ENCODE measurements at regions not wholly inside any gene's neighbourhood (a gene's known extent, or its start where the extent isn't known, plus 50 kb on each side); places are given as distances from the start of the nearest gene placed in this dataset.
"Not testable (repeated sequence)": the region's sequence is repeated elsewhere in the genome, so short reads cannot be mapped to it uniquely, and the experiment has no call there.

DNA sequence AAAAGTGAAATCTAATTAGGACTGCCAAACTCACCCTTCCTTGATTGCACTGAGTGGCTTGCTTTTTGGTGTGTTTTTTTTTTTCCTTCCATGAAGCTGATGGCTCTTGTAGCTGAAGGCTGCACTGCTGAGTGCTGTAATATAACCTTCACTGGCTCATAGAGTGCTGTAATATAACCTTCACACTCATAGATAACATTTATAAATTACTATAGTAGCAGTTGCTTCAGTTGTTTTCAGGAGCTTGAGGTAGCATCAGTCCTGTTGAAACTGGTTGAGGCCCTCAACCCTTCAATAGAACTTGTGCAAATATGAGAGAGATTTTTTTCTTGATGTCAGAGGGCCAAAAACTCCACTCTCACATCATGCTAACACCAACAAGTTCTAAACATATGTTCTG lies 404.9 kb upstream of the MBL2 start:
- DNase-seq (ENCODE audit: low spot score) = no peak

DNA sequence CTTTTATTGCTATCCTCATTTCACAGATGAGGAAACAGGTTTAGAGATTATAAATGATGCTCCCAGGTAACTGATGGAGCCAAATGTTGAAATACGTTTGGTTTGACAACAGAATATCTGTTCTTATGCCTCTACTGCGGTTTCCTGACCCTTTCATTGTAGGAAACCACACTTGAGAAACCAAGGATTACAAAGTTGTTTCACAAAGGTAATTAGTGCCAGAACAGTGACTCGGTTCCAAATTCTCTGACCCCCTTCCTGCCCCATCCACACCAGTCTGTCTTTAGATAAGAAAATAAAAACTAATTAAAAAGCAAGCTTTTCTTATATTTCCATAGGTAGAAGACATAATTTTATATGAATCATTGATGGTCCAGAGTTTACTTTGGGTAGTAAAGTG lies 393.7 kb upstream of the MBL2 start:
- DNase-seq (ENCODE audit: low spot score) = no peak

DNA sequence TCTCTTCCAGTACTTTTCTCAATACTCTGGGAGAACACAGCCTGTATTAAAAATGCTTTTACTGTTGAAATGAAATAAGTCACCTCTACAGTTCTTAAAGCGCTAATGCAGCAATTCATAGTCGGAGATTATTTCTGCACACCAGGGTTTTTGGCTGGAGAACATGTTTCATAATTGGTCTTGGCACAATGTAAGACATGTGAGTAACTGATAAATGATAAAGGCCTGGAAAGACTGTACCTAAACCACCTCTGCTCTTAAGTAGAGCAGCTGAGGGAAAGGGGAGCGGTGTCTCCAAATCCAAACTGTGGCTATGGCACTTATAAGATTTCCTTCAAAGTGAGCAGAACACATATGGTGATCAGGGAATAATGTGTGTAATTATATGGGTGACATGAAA lies 390.3 kb upstream of the MBL2 start:
- no peak for DNase-seq (ENCODE audit: low spot score)

DNA sequence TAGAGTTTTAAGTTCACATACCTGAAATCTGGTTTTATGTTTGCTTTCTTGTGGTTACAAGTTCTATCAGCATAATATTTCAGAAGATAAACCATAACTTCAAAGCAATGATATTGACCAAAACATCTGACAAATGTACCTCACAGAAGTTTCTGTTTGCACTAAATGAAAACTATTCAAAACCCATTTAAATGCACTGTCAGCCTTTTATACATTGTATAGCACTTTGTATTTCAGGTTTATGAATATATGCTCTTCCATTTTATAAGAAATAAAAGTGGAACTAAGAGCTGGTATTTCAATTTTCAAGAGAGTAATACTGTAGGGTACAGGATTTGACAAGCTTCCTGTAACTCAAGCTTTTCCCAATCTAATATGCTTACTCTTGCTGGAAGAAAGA lies 388.6 kb upstream of the MBL2 start:
- no peak for DNase-seq (ENCODE audit: low spot score)

DNA sequence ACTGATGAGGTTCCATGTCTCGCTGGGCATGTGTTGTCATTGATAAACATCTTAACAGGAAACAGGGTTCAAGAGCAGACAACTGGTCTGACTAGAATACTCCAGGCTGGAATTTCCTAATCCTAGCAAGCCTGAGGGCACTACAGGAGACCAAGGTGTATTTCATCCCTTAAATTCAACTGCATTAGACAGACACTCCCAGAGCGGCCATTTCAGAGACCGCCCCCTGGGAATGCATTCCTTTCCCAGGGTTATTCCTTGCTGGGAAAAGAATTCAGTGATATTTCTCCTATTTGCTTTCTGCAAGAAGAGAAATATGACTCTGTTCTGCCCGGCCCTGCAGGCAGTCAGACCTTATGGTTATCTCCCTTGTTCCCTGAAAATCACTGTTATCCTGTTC lies 383.1 kb upstream of the MBL2 start:
- not testable (repeated sequence) for DNase-seq (ENCODE audit: low spot score)

DNA sequence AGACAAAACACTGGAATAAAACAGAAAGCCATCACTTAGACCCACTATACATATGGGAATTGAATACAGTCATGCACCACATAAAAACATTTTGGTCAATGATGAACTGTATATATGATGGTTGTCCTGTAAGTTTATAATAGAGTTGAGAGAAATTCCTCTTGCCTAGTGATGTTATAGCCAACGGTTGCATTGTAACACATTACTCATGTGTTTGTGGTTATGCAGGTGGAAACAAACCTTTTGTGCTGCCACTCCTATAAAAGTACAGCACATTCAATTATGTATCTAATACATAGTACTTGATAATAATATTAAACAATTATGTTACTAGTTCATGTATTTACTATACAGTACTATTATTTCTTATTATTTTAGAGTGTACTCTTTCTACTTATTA lies 381.2 kb upstream of the MBL2 start:
- DNase-seq (ENCODE audit: low spot score) = no peak

DNA sequence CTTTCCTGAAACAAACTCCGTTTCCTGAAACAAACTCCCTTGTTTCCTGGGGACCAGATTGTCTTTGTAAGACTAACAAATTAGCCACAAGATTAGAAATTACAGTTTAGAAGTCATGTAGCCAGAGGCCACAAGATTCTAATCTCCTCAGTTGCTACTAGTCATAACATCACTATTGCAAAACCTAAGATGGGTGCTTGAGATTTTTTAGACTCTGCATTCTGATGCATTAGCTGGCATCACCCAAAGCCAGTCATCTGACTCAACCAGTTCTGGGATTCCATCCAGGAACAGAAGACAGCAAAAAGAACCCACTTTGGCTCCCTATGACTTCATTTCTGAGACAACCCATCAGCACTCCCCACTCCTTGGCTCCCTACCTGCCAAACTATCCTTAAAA lies 367.9 kb upstream of the MBL2 start:
- DNase-seq (ENCODE audit: low spot score) = no peak

DNA sequence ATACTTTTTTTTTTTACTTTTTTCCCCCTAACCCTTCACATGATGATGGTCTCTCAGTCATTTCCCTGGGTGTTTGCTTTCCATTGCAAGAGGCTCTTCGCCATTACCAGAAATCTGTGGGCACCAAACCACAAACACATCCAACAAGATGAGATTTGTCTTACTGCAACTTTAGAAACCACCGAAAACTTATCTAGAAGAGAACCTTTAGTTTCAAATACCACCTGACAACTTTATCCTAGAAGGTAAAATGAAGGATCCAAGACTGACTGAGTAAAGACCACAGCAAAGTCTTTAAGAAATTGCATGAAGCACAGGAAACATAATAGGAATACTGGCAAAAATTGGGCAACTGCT lies 363.3 kb upstream of the MBL2 start:
- no peak for DNase-seq (ENCODE audit: low spot score)

DNA sequence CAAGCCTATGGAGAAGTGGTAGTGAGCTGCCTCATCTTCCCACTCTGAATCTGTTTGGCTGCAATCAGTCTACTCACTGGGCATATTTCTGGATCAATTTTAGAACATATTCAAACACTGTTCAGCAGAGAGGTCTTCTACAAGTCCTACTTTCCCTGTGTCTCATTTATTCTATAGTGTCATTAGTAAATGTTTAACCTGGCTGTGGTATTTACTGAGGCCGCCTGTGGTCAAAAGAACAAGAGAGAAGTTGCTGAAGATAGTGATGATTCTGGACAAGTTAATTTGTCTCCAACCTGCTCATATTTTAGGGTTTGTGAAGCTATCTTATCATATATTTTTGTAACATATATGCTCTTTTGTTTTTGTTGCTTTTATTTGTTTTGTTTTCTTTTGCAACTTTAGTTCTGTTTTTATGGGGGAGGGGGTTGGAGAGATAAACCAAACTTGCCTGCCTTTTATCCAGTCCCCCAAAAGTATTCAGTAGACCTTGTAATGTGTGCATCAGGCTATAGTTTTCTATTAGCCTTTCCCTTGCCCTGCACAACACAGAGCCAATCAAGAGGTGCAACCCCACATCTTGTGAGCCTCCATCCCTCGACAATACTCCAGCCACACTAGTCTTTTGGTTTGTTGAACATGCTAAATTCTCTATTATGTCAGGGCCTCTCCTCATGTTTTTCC lies 362.8 kb upstream of the MBL2 start:
- no peak for DNase-seq (ENCODE audit: low spot score)

DNA sequence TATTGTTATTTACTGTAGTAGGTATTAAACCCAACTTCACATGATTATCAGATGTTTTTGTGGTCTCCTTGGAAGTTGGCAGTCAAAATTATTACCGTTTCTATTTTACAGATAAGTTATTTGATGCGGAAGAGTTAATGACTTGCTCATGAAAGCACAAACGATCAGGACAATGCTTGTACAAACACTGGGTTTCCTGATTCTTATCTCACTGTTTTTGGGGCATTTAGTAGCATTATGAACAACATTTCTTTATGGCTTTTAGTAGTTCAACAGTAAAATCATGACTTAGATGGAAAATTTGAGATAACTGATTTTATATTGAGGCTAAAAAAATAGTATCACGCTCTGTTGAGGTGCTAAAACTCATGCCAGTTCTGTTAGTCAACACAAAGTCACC lies 361.5 kb upstream of the MBL2 start:
- no peak for DNase-seq (ENCODE audit: low spot score)

DNA sequence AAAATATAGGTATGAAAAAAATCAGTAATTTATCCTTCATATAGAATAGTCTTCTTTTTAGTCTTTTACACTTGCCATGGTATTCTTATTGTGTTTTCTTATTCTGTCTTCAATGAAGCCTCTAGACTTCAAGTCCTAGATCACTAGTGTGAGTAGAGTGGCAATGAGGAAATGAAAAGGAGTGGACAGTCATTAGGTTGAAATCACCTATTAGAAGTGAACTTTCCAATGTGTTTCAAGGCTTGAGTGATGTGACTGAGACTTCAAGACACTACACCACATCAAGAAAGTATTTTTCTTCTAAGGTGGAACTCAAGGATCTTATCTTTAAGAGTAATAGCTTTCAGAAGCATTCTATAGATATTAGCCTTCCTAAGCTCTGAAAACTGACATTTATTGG lies 357.8 kb upstream of the MBL2 start:
- DNase-seq (ENCODE audit: low spot score) = no peak

DNA sequence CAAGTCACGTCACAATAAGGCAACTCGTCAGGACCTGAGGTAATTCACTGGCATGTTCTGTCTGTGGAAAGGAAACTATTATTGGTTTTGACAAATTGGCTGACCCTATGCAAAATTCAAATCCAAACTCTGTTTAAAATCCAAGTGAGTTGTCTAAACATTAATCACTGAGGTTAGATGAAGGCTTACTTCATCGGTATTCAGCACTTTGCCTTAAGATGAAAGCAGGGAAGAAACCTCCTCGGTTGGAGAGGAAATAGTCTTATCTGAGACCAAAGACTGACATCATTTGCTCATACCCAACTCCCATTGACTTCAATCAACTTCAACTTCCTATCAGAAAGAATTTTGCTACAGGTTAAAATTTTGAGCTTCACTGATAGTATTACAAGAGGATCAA lies 355.1 kb upstream of the MBL2 start:
- no peak for DNase-seq (ENCODE audit: low spot score)

DNA sequence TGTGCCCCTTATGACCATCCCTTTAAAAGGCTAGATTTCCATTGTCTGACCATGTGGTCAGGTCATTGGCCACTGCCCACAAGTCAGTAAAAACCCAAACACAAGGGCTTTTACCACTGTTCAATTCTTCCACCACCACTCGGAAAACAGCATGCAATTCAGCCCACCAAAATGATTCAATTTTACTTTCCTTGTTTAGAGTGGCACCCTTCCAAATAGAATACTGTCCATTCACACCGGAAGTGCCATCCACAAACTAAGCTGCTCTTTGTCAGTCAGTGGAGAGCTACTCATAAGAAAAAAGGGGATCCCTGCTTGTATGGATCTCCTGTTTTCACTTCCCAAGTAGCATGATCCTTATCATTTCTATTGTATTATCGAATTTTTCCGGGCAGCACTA lies 350.7 kb upstream of the MBL2 start:
- no peak for DNase-seq (ENCODE audit: low spot score)

DNA sequence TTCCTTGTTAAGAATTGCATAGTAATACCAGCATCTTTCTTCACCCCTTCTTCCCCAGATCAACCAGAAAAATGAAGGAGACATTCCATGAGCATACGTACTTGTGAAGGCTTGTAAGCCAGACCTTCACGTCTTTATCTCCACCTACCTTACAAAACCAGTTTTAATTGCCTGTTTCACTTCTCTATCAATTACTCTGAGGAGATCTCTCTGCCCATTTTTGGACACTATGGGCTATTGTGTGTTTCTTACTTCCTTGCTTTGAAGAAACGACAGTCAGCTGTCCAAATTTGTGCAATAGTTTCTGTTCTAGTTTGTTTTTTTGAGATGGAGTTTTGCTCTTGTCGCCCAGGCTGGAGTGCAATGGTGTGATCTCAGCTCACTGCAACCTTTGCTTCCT lies 349.7 kb upstream of the MBL2 start:
- DNase-seq (ENCODE audit: low spot score) = no peak

DNA sequence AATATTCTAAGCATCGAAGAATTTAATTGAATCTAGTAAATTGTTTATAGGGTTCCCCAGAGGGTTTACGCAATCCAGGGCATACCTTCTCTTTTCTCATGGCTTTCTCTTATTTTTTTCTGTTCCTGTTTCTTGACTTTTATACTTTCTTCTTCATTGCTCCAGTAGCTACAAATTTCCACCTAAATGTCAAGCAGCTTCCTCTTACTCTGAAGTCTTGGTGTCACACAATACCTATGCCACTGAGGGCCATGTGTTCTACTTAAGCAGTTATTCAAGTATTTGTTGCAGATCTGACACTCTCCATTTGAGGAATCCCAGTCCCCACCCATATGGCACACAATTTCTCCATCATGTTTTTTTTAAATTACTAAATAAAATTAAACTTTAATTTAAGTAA lies 343.1 kb upstream of the MBL2 start:
- no peak for DNase-seq (ENCODE audit: low spot score)

DNA sequence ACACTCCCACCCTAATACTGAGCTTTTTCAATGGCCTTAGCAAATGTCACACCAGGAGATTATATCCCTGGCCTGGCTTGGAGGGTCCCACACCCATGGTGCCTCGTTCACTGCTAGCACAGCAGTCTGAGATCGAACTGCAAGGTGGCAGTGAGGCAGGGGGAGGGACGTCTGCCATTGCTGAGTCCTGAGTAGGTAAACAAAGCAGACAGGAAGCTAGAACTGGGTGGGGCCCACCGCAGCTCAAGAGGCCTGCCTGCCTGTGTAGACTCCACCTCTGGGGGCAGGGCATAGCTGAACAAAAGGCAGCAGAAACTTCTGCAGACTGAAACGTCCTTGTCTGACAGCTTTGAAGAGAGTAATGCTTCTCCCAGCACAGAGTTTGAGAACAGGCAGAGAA lies 338.9 kb upstream of the MBL2 start:
- DNase-seq (ENCODE audit: low spot score) = no peak

DNA sequence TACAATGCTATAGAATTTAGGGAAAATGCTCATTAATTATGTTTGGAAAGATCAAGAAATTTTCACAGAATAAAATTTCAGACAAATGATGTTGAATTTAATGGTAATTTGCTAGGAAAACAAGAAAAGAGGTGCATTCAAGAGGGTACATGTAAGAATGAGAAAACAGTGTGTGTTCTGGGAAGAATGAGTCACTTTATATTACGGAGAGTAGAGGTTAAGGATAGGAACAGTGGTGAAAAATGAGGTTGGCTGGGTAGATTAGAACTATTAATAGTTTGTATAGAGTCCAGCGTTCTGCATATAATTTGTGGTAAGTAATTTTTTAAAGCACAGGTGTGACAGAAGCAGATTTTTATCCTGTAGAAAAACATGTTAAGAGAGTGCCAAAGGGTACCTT lies 336.7 kb upstream of the MBL2 start:
- DNase-seq (ENCODE audit: low spot score) = no peak

DNA sequence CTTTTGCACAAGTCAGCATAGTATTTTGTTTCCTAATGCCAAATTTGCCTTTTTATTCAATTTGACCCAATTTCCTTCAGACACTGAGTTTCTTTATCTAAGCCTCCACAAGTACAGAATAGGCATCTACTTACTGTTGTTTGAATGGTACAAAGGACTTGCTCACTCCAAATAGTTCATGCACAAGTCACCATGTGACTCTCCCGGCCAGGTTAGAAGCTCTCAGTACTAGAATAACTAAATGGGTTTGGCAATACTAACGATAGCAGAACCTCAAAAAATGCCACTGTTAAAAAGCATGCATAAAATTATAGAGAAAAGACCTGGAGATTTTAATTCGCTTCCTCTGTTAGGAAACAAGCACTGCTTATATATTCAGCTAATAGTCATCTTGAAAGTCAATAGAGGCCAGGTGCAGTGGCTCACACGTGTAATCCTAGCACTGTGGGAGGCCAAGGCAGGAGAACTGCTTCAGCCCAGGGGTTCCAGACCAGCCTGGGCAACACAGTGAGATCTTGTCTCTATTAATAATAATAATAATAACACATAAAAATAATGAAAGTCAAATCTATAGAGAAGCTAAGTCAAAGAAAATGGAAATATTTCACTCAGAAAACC lies 335.8 kb upstream of the MBL2 start:
- no peak for DNase-seq (ENCODE audit: low spot score)

DNA sequence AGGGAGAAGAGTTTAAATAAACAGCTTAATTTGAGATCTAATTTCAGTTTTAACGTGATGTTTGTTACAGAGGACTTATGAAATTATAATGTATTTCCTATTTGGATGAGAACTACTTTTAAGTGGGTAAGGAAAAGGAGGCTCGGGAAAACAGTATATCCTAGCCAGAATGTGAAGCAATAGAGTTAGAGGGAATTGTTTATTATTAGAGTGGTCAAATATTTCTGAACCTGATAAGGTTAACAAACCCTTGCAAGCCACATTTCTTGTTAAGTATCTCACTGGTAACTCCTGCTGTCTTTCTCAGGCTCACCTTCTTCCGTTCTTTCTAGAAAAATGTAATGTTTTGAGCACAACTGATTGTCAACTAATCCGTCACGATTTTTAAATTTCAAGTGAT lies 335.1 kb upstream of the MBL2 start:
- DNase-seq (ENCODE audit: low spot score) = no peak

DNA sequence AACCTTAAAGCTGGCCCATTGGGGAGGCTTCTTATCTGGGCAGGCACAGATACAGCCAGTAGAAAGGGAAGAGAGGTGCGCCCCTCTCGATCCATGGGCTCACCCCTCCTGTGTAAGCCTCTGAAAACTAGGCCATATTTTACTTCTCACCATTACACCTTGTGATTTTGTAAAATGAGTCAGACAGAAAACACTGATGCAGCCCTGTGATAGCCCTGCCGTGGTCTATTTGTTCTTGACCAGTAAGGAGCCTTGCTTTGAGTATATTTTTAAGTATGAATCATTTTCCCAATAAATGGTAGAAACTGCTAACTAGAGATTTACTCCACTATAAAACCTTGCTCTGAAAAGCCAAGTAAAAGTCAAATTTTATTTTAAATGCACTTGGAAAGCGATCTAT lies 329.8 kb upstream of the MBL2 start:
- DNase-seq (ENCODE audit: low spot score) = no peak

DNA sequence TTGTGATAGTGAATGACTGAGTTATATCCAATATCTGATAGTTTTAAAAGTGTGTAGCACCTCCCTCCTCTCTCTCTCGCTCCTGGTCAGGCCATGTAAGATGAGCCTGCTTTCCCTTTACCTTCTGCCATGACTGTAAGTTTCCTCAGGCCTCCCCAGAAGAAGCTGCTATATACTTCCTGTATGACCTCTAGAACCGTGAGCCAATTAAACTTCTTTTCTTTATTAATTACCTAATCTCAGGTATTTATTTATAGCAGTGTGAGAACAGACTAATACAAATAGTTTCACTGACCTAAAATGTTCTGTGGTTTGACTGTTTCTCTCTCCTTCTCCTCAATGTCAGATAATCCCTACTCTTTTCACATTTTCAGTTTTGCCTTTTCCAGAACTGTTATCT lies 321.3 kb upstream of the MBL2 start:
- no peak for DNase-seq (ENCODE audit: low spot score)

DNA sequence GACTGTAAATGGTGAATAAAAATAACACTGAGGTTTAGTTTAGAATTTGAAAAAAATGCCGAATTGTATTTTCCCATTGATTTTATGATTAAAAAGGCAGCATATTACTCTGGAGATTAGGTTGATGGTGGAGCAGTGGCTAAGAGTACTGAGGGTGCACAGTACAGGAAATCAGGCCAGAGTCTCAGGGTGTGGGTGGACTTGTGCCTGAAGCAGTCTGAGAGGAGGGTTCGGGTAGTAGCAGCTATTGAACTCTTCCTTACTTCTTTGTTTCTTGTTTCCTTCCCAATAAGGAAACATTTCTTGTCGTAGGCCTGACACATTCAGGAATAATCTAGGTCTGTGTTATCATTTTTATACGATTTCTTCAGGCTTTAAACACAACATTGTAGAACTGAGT lies 319.0 kb upstream of the MBL2 start:
- no peak for DNase-seq (ENCODE audit: low spot score)

DNA sequence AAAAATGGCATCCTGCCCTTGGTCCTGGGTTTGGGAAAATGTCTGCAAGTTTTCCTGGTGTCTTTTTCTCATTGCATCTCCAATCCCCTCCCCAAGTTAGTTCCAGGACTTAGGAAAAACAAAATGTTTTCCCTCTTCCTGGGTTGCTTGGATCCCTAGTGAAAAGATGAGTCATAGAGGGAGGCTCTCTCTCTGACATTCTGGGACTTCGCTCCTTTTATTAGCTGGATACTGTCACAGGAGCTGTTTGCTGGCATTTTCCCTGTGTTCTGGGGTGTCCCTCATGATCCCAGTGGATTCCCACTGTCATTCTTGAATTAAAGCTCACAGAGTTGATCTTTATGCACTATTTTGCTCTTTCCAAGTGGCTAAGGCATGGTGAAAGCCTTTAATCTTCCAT lies 316.4 kb upstream of the MBL2 start:
- no peak for DNase-seq (ENCODE audit: low spot score)

DNA sequence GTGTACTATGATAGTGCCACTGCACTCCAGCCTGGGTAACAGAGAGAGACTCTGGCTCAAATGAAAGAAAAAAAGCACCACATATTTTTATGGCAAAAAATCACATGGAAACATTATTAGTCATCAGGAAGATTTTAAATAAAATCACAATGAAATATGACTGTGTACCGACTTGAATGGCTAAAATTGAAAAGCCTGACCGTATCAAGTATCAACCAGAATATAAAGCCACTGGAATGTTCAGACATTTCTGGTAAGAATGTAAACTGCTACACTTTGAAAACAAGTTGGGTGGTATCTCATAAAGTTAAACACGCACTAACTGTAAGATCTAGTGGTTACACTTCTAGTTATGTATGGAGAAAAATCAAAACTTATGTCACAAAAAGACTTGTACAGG lies 306.7 kb upstream of the MBL2 start:
- no peak for DNase-seq (ENCODE audit: low spot score)

DNA sequence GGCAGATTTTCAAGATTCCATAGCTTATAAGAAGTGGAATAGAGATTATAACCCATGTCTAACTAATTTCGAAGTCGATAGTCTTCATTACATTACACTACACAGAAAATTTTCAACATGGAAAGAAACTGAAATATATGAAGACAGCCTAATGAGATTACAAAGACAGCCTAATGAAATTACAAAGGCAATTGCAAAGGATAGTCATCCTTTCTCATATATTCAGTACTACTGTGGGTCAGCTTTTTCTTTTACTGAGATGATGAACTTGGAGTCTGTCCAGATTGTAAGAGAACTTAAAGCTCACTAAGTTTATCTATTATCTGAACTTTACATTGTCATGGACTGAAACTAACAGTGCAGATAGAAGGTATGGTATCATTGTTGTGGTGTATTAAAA lies 304.4 kb upstream of the MBL2 start:
- no peak for DNase-seq (ENCODE audit: low spot score)

Measured in RKO (cell line).